Hepatocyte (in vitro differentiated cells): ENCODE measurements at regions not wholly inside any gene's neighbourhood (a gene's known extent, or its start where the extent isn't known, plus 50 kb on each side); places are given as distances from the start of the nearest gene placed in this dataset.

ENCODE experiments used
- DNase-seq: peaks from one replicate; pipeline ENCODE4 v3.0.0-alpha.2; 2016; ENCODE audit warnings: low spot score
- H2AFZ ChIP-seq: fragments of 200-600 bp; sonication (generic); 2 replicates; pipeline ENCODE4 v1.6.0; 2016; ENCODE audit warnings: antibody characterized with exemption, mild to moderate bottlenecking
- H3K27ac ChIP-seq: fragments of 200-600 bp; sonication (generic); 2 replicates; pipeline ENCODE4 v1.5.1; 2016; ENCODE audit warnings: mild to moderate bottlenecking
- H3K27me3 ChIP-seq: fragments of 200-600 bp; sonication (generic); 2 replicates; pipeline ENCODE4 v1.6.1; 2016
- H3K36me3 ChIP-seq: fragments of 200-600 bp; sonication (generic); replicated peaks from 2 replicates; pipeline ENCODE4 v1.5.1; 2016; ENCODE audit warnings: low read depth; ENCODE audit not compliant: insufficient read depth
- H3K4me1 ChIP-seq: fragments of 200-600 bp; sonication (generic); 2 replicates; pipeline ENCODE4 v1.5.1; 2016; ENCODE audit warnings: mild to moderate bottlenecking, moderate library complexity; ENCODE audit not compliant: insufficient read depth
- H3K4me2 ChIP-seq: fragments of 200-600 bp; sonication (generic); 2 replicates; pipeline ENCODE4 v1.6.0; 2016
- H3K4me3 ChIP-seq: fragments of 200-600 bp; sonication (generic); 2 replicates; pipeline ENCODE4 v1.5.1; 2016; ENCODE audit warnings: mild to moderate bottlenecking
- H3K79me2 ChIP-seq: fragments of 200-600 bp; sonication (generic); 2 replicates; pipeline ENCODE4 v1.6.0; 2017; ENCODE audit warnings: mild to moderate bottlenecking
- H3K9me2 ChIP-seq: fragments of 200-600 bp; sonication (generic); replicated peaks from 2 replicates; pipeline ENCODE4 v1.6.0; 2017; ENCODE audit warnings: mild to moderate bottlenecking; ENCODE audit not compliant: insufficient read depth
- H3K9me3 ChIP-seq: fragments of 200-600 bp; sonication (generic); 2 replicates; pipeline ENCODE4 v1.5.1; 2016; ENCODE audit warnings: low read depth, mild to moderate bottlenecking
- H4K20me1 ChIP-seq: fragments of 200-600 bp; sonication (generic); 2 replicates; pipeline ENCODE4 v1.6.0; 2016; ENCODE audit warnings: mild to moderate bottlenecking; ENCODE audit not compliant: insufficient read depth, poor library complexity, severe bottlenecking
- CTCF ChIP-seq: fragments of 200-600 bp; sonication (generic); IDR thresholded peaks from 2 replicates; pipeline ENCODE4 v1.5.1; 2016; ENCODE audit warnings: antibody characterized with exemption, mild to moderate bottlenecking; ENCODE audit not compliant: poor library complexity
- EZH2 ChIP-seq: fragments of 200-600 bp; sonication (generic); IDR thresholded peaks from 2 replicates; pipeline ENCODE4 v1.6.1; 2016; ENCODE audit warnings: antibody characterized with exemption, mild to moderate bottlenecking, borderline replicate concordance
- EZH2phosphoT487 ChIP-seq: fragments of 200-600 bp; sonication (generic); IDR thresholded peaks from one replicate; pipeline ENCODE4 v1.6.1; 2018; ENCODE audit warnings: antibody characterized with exemption, mild to moderate bottlenecking, low read depth, moderate library complexity; ENCODE audit not compliant: unreplicated experiment, severe bottlenecking
- WGBS: methylation state at CpG from one replicate; pipeline ENCODE4 v1.1.6; 2016; ENCODE audit warnings: low lambda C conversion rate; ENCODE audit errors: missing lambda C conversion rate; 5-methylcytosine and 5-hydroxymethylcytosine counted together

- no peaks in the 10 kb centered on the region for H3K4me1 ChIP-seq
- H2AFZ ChIP-seq, result no peak overlapping the region
- TF ChIP-seq EZH2phosphoT487, result no peak
- TF ChIP-seq EZH2, result no peak
- TF ChIP-seq CTCF, result no peak
- no peak overlapping the region for H3K4me3 ChIP-seq
- no peak overlapping the region for H3K4me2 ChIP-seq
- H3K9me3 ChIP-seq, result no peaks in the 10 kb centered on the region
- no peaks in the 10 kb centered on the region for H3K9me2 ChIP-seq
- 61% methylated on average over 6 of the region's 6 CpGs for WGBS
- H4K20me1 ChIP-seq, result no peaks in the 10 kb centered on the region
- H3K36me3 ChIP-seq, result no peaks in the 10 kb centered on the region
- no peak overlapping the region for H3K27ac ChIP-seq
- H3K27me3 ChIP-seq, result no peaks in the 10 kb centered on the region
- H3K79me2 ChIP-seq, result no peaks in the 10 kb centered on the region
- DNase-seq, result no peak
Observed at GRCh38 chr1:208584167-208584755, 340.1 kb upstream of the PLXNA2 start.

GRCh38 chr1:208587110-208587509 lies 342.9 kb upstream of the PLXNA2 start:
- no peaks in the 10 kb centered on the region for H3K4me1 ChIP-seq
- no peaks in the 10 kb centered on the region for H4K20me1 ChIP-seq
- WGBS, result 60% methylated on average over 1 of the region's 2 CpGs
- H3K4me2 ChIP-seq, result no peak overlapping the region
- TF ChIP-seq EZH2, result no peak
- no peak for TF ChIP-seq CTCF
- no peak for TF ChIP-seq EZH2phosphoT487
- H3K9me2 ChIP-seq, result no peaks in the 10 kb centered on the region
- DNase-seq, result no peak
- no peaks in the 10 kb centered on the region for H3K36me3 ChIP-seq
- H3K4me3 ChIP-seq, result no peak overlapping the region
- H3K79me2 ChIP-seq, result no peaks in the 10 kb centered on the region
- no peak overlapping the region for H3K27ac ChIP-seq
- no peak overlapping the region for H2AFZ ChIP-seq
- H3K27me3 ChIP-seq, result no peaks in the 10 kb centered on the region
- no peaks in the 10 kb centered on the region for H3K9me3 ChIP-seq

- Histone ChIP-seq H3K4me3 (no peak overlapping the region), H3K79me2 (no peaks in the 10 kb centered on the region), H3K4me2 (no peak overlapping the region), H3K4me1 (no peaks in the 10 kb centered on the region), H2AFZ (no peak overlapping the region), H3K27me3 (no peaks in the 10 kb centered on the region), H4K20me1 (no peaks in the 10 kb centered on the region), H3K9me3 (no peaks in the 10 kb centered on the region), H3K9me2 (no peaks in the 10 kb centered on the region), H3K27ac (no peak overlapping the region), H3K36me3 (no peaks in the 10 kb centered on the region)
- WGBS, result 83% methylated on average over 2 of the region's 2 CpGs
- DNase-seq, result no peak
- TF ChIP-seq EZH2 (no peak), EZH2phosphoT487 (no peak), CTCF (no peak)
Observed at GRCh38 chr1:208593306-208594006, 349.3 kb upstream of the PLXNA2 start.
